Liver (tissue), 8 donors: ENCODE measurements at regions not wholly inside any gene's neighbourhood (a gene's known extent, or its start where the extent isn't known, plus 50 kb on each side); places are given as distances from the start of the nearest gene placed in this dataset.

Experiments
- DNase-seq: peaks from one replicate; pipeline ENCODE4 v3.0.0-alpha.2; 2017; ENCODE audit warnings: low spot score
- H3K27ac ChIP-seq, 2 donors: one replicate each; pipeline ENCODE4 v1.7.0; 2013; ENCODE audit warnings: inconsistent platforms in 2 of 2, low read length in 2 of 2, control low read depth in 1 of 2, low read depth in 1 of 2, mild to moderate bottlenecking in 1 of 2
- H3K27me3 ChIP-seq, 4 donors: one replicate each; pipeline versions ENCODE4 v1.6.1 to v1.7.0; 2013; ENCODE audit warnings: low read length in 3 of 4, inconsistent platforms in 1 of 4, mild to moderate bottlenecking in 1 of 4, moderate library complexity in 1 of 4; ENCODE audit not compliant: control insufficient read depth in 4 of 4, insufficient read depth in 4 of 4
- H3K36me3 ChIP-seq, 4 donors: one replicate each; pipeline versions ENCODE4 v1.6.1 to v1.7.0; 2013; ENCODE audit warnings: low read length in 3 of 4, mild to moderate bottlenecking in 3 of 4, low read depth in 1 of 4, moderate library complexity in 1 of 4; ENCODE audit not compliant: control insufficient read depth in 4 of 4, insufficient read depth in 3 of 4
- H3K4me1 ChIP-seq, 4 donors: one replicate each; pipeline versions ENCODE4 v1.6.1 to v1.7.0; 2013; ENCODE audit warnings: low read length in 3 of 4, mild to moderate bottlenecking in 3 of 4, moderate library complexity in 1 of 4; ENCODE audit not compliant: control insufficient read depth in 4 of 4, insufficient read depth in 4 of 4
- H3K4me3 ChIP-seq, 3 donors: one replicate each; pipeline versions ENCODE4 v1.6.1 to v1.7.0; 2013; ENCODE audit warnings: low read length in 3 of 3, control low read depth in 1 of 3, low read depth in 1 of 3, mild to moderate bottlenecking in 1 of 3
- H3K9ac ChIP-seq, 2 donors: one replicate each; pipeline ENCODE4 v1.7.0; 2013; ENCODE audit warnings: low read length in 2 of 2, mild to moderate bottlenecking in 2 of 2, moderate library complexity in 2 of 2, control low read depth in 1 of 2, low read depth in 1 of 2
- H3K9me3 ChIP-seq, 4 donors: one replicate each; pipeline versions ENCODE4 v1.6.1 to v1.7.0; 2013; ENCODE audit warnings: low read length in 3 of 4; ENCODE audit not compliant: control insufficient read depth in 4 of 4
- EGR1 ChIP-seq, 2 donors: IDR thresholded peaks; 2 replicates each; pipeline ENCODE4 v1.6.1; 2016 to 2018; ENCODE audit warnings: antibody characterized with exemption in 2 of 2, low read depth in 2 of 2
- FOXA1 ChIP-seq: IDR thresholded peaks from 2 replicates; pipeline ENCODE4 v1.6.1; 2016; ENCODE audit warnings: antibody characterized with exemption
- FOXA2 ChIP-seq: IDR thresholded peaks from 2 replicates; pipeline ENCODE4 v1.6.1; 2016; ENCODE audit warnings: antibody characterized with exemption
- GABPA ChIP-seq, 2 donors: IDR thresholded peaks in 1 of 2; conservative IDR thresholded peaks in 1 of 2; 2 replicates each; pipeline ENCODE4 v1.6.1; 2016; ENCODE audit warnings: antibody characterized with exemption in 2 of 2, mild to moderate bottlenecking in 1 of 2, moderate library complexity in 1 of 2
- HNF4A ChIP-seq, 2 donors: conservative IDR thresholded peaks; 2 replicates each; pipeline ENCODE4 v1.6.1; 2016; ENCODE audit warnings: antibody characterized with exemption in 2 of 2, mild to moderate bottlenecking in 2 of 2
- HNF4G ChIP-seq: IDR thresholded peaks from 2 replicates; pipeline ENCODE4 v1.6.1; 2016; ENCODE audit warnings: antibody characterized with exemption
- JUND ChIP-seq, 2 donors: IDR thresholded peaks; 2 replicates each; pipeline ENCODE4 v1.6.1; 2016; ENCODE audit warnings: antibody characterized with exemption in 2 of 2
- RAD21 ChIP-seq, 2 donors: IDR thresholded peaks; 2 replicates each; pipeline ENCODE4 v1.6.1; 2016; ENCODE audit warnings: antibody characterized with exemption in 2 of 2, mild to moderate bottlenecking in 2 of 2
- RXRA ChIP-seq, 2 donors: IDR thresholded peaks; 2 replicates each; pipeline ENCODE4 v1.6.1; 2017 to 2018; ENCODE audit warnings: antibody characterized with exemption in 2 of 2, mild to moderate bottlenecking in 1 of 2
- SP1 ChIP-seq: IDR thresholded peaks from 2 replicates; pipeline ENCODE4 v1.6.1; 2018; ENCODE audit warnings: antibody characterized with exemption, mild to moderate bottlenecking
- TAF1 ChIP-seq: conservative IDR thresholded peaks from 2 replicates; pipeline ENCODE4 v1.6.1; 2016; ENCODE audit warnings: antibody characterized with exemption, mild to moderate bottlenecking
- YY1 ChIP-seq: IDR thresholded peaks from 2 replicates; pipeline ENCODE4 v1.6.1; 2016; ENCODE audit warnings: antibody characterized with exemption, mild to moderate bottlenecking
- WGBS: extraction: QIAGEN DNeasy Blood & Tissue Kit; methylation state at CpG from one replicate; pipeline ENCODE4 v1.1.7; 2013; 5-methylcytosine and 5-hydroxymethylcytosine counted together
- TF ChIP-seq, protein P1 (sequence below): IDR thresholded peaks from 2 replicates; pipeline ENCODE4 v1.6.1; 2016; ENCODE audit warnings: antibody characterized with exemption, mild to moderate bottlenecking
- TF ChIP-seq, protein P2 (sequence below): fragments of 150-350 bp; IDR thresholded peaks from 2 replicates; pipeline ENCODE4 v1.5.1; 2017; ENCODE audit warnings: improper control_type of control experiment, low read depth, low read length; ENCODE audit not compliant: missing input control
- TF ChIP-seq, protein P3 (sequence below): IDR thresholded peaks from 2 replicates; pipeline ENCODE4 v1.6.1; 2016; ENCODE audit warnings: antibody characterized with exemption
- TF ChIP-seq, protein P4 (sequence below): IDR thresholded peaks from 2 replicates; pipeline ENCODE4 v1.6.1; 2016; ENCODE audit warnings: antibody characterized with exemption
- TF ChIP-seq, protein P5 (sequence below): IDR thresholded peaks from 2 replicates; pipeline ENCODE4 v1.6.1; 2016; ENCODE audit warnings: antibody characterized with exemption
- donor health status: healthy.
- donor health status: healthy.
- donor health status: healthy.
- donor health status: healthy.
- donor health status: healthy.

DNA sequence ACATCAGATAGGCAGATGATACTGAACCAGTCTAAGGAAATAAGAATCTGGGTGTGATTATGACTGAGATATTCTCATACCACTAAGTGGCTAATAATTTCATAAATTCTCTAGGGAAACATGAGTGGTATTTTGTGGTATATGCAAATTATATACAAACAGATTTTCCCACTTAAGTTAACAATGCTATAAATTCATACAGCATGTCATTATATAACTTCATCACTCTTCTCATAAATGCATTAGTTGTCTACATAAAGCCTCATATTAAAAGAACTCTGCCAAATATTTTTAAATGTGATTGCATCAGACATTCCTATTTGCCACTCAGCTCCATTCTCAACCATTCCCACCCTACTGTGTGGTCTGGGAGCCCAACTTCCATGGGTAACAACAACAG, 226.5 kb downstream of the TLE1 start:
- no peak overlapping the region for H3K9ac ChIP-seq
- no peak overlapping the region for H3K27ac ChIP-seq
- no peaks in the 10 kb centered on the region for H3K9me3 ChIP-seq
- peaks cover 0 to 2% (median 0%) of the 10 kb centered on the region in 4 donors for H3K4me1 ChIP-seq
- no peaks in the 10 kb centered on the region for H3K27me3 ChIP-seq
- no peaks in the 10 kb centered on the region for H3K36me3 ChIP-seq
- TF ChIP-seq, protein P1, sequence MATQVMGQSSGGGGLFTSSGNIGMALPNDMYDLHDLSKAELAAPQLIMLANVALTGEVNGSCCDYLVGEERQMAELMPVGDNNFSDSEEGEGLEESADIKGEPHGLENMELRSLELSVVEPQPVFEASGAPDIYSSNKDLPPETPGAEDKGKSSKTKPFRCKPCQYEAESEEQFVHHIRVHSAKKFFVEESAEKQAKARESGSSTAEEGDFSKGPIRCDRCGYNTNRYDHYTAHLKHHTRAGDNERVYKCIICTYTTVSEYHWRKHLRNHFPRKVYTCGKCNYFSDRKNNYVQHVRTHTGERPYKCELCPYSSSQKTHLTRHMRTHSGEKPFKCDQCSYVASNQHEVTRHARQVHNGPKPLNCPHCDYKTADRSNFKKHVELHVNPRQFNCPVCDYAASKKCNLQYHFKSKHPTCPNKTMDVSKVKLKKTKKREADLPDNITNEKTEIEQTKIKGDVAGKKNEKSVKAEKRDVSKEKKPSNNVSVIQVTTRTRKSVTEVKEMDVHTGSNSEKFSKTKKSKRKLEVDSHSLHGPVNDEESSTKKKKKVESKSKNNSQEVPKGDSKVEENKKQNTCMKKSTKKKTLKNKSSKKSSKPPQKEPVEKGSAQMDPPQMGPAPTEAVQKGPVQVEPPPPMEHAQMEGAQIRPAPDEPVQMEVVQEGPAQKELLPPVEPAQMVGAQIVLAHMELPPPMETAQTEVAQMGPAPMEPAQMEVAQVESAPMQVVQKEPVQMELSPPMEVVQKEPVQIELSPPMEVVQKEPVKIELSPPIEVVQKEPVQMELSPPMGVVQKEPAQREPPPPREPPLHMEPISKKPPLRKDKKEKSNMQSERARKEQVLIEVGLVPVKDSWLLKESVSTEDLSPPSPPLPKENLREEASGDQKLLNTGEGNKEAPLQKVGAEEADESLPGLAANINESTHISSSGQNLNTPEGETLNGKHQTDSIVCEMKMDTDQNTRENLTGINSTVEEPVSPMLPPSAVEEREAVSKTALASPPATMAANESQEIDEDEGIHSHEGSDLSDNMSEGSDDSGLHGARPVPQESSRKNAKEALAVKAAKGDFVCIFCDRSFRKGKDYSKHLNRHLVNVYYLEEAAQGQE = no peak
- TF ChIP-seq, protein P2, sequence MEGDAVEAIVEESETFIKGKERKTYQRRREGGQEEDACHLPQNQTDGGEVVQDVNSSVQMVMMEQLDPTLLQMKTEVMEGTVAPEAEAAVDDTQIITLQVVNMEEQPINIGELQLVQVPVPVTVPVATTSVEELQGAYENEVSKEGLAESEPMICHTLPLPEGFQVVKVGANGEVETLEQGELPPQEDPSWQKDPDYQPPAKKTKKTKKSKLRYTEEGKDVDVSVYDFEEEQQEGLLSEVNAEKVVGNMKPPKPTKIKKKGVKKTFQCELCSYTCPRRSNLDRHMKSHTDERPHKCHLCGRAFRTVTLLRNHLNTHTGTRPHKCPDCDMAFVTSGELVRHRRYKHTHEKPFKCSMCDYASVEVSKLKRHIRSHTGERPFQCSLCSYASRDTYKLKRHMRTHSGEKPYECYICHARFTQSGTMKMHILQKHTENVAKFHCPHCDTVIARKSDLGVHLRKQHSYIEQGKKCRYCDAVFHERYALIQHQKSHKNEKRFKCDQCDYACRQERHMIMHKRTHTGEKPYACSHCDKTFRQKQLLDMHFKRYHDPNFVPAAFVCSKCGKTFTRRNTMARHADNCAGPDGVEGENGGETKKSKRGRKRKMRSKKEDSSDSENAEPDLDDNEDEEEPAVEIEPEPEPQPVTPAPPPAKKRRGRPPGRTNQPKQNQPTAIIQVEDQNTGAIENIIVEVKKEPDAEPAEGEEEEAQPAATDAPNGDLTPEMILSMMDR = no peak
- TF ChIP-seq TAF1 = no peak
- TF ChIP-seq, protein P3, sequence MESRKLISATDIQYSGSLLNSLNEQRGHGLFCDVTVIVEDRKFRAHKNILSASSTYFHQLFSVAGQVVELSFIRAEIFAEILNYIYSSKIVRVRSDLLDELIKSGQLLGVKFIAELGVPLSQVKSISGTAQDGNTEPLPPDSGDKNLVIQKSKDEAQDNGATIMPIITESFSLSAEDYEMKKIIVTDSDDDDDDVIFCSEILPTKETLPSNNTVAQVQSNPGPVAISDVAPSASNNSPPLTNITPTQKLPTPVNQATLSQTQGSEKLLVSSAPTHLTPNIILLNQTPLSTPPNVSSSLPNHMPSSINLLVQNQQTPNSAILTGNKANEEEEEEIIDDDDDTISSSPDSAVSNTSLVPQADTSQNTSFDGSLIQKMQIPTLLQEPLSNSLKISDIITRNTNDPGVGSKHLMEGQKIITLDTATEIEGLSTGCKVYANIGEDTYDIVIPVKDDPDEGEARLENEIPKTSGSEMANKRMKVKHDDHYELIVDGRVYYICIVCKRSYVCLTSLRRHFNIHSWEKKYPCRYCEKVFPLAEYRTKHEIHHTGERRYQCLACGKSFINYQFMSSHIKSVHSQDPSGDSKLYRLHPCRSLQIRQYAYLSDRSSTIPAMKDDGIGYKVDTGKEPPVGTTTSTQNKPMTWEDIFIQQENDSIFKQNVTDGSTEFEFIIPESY = no peak
- no peak for TF ChIP-seq RAD21 (IDR thresholded peaks at IDR 0.05)
- no peak for TF ChIP-seq FOXA1
- no peak for TF ChIP-seq RXRA (IDR thresholded peaks at IDR 0.05)
- no peak for TF ChIP-seq HNF4G
- TF ChIP-seq JUND (IDR thresholded peaks at IDR 0.05) = no peak
- TF ChIP-seq GABPA (IDR thresholded peaks at IDR 0.05 in 1 of 2, conservative IDR thresholded peaks at IDR 0.05 in 1 of 2) = no peak
- TF ChIP-seq HNF4A (conservative IDR thresholded peaks at IDR 0.05) = no peak
- TF ChIP-seq EGR1 (IDR thresholded peaks at IDR 0.05; ENCODE audit: low read depth in 2 of 2) = no peak
- no peak for TF ChIP-seq FOXA2
- no peak for TF ChIP-seq YY1
- TF ChIP-seq, protein P4, sequence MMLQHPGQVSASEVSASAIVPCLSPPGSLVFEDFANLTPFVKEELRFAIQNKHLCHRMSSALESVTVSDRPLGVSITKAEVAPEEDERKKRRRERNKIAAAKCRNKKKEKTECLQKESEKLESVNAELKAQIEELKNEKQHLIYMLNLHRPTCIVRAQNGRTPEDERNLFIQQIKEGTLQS = no peak
- TF ChIP-seq, protein P5, sequence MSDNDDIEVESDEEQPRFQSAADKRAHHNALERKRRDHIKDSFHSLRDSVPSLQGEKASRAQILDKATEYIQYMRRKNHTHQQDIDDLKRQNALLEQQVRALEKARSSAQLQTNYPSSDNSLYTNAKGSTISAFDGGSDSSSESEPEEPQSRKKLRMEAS = no peak
- DNase-seq = no peak
- no peak overlapping the region for H3K4me3 ChIP-seq

DNA sequence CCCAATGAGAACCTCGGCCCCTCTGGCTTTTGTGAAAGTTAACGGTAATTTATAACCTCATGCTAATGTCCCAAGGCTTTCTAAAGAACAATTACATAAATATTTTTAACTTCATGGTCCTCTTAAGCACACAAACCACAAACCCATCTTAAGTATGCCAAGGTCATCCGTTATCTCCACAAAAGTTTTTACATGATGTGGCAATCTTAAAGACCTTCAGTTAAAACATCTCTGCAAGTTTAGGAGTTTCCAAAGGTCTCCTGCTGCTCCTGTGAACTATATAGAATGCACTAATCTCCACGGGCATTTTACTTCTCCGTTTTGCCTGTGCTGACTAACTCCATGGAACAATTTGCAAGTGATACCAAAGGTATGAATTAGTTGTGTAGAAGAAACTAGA, 228.2 kb downstream of the TLE1 start:
- no peaks in the 10 kb centered on the region for H3K36me3 ChIP-seq
- no peak for TF ChIP-seq HNF4G
- TF ChIP-seq, protein P4 = no peak
- TF ChIP-seq, protein P3 = no peak
- no peak for TF ChIP-seq GABPA (IDR thresholded peaks at IDR 0.05 in 1 of 2, conservative IDR thresholded peaks at IDR 0.05 in 1 of 2)
- TF ChIP-seq SP1 = no peak
- TF ChIP-seq, protein P1 = no peak
- no peak overlapping the region for H3K27ac ChIP-seq
- no peak overlapping the region for H3K4me3 ChIP-seq
- H3K27me3 ChIP-seq = no peaks in the 10 kb centered on the region
- H3K9ac ChIP-seq = no peak overlapping the region
- 92% methylated on average over 5 of the region's 5 CpGs for WGBS
- H3K9me3 ChIP-seq = no peaks in the 10 kb centered on the region
- no peak for DNase-seq
- H3K4me1 ChIP-seq = peaks cover 0 to 2% (median 0%) of the 10 kb centered on the region in 4 donors
